ENCODE measurements at regions not wholly inside any gene's neighbourhood (a gene's known extent, or its start where the extent isn't known, plus 50 kb on each side); places are given as distances from the start of the nearest gene placed in this dataset.

GRCh38 chr3:165635791-165636683 is 201.2 kb downstream of the BCHE start:
- TF ChIP-seq POLR2A (IDR thresholded peaks at IDR 0.05; ENCODE audit: low read depth, low read length) (no peak), MAFK (IDR thresholded peaks at IDR 0.05; ENCODE audit: low read depth, low read length) (no peak), CTCF (conservative IDR thresholded peaks at IDR 0.05; ENCODE audit: low read depth, low read length) (no peak), RAD21 (IDR thresholded peaks at IDR 0.05; ENCODE audit: low read length) (no peak), RCOR1 (IDR thresholded peaks at IDR 0.05; ENCODE audit: insufficient replicate concordance, low read length) (no peak), NFE2L2 (IDR thresholded peaks at IDR 0.05; ENCODE audit: low read depth, low read length) (no peak)
- TF ChIP-seq, protein P1, sequence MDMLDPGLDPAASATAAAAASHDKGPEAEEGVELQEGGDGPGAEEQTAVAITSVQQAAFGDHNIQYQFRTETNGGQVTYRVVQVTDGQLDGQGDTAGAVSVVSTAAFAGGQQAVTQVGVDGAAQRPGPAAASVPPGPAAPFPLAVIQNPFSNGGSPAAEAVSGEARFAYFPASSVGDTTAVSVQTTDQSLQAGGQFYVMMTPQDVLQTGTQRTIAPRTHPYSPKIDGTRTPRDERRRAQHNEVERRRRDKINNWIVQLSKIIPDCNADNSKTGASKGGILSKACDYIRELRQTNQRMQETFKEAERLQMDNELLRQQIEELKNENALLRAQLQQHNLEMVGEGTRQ (IDR thresholded peaks at IDR 0.05; ENCODE audit: low read depth, low read length), result no peak

Measured in IMR-90 (cell line).